Mesothelial cell of epicardium (in vitro differentiated cells): ENCODE measurements at regions not wholly inside any gene's neighbourhood (a gene's known extent, or its start where the extent isn't known, plus 50 kb on each side); places are given as distances from the start of the nearest gene placed in this dataset.

ENCODE experiments used
- DNase-seq, 2 experiments: peaks; one replicate each; pipeline ENCODE4 v3.0.0; 2021; ENCODE audit warnings: low spot score in 2 of 2; ENCODE audit not compliant: unreplicated experiment in 2 of 2
- H3K27ac Mint-ChIP-seq: 2 replicates; pipeline ENCODE4 v1.8.0; 2021; ENCODE audit warnings: mixed read lengths
- H3K27me3 Mint-ChIP-seq: 2 replicates; pipeline ENCODE4 v1.8.0; 2021; ENCODE audit warnings: low read depth, mixed read lengths
- H3K36me3 Mint-ChIP-seq: 2 replicates; pipeline ENCODE4 v1.8.0; 2021; ENCODE audit warnings: mixed read lengths
- H3K4me1 Mint-ChIP-seq: 2 replicates; pipeline ENCODE4 v1.8.0; 2021; ENCODE audit warnings: mixed read lengths
- H3K4me3 Mint-ChIP-seq: 2 replicates; pipeline ENCODE4 v1.8.0; 2021; ENCODE audit warnings: mild to moderate bottlenecking, moderate library complexity, mixed read lengths
- H3K9me3 Mint-ChIP-seq: 2 replicates; pipeline ENCODE4 v1.8.0; 2021; ENCODE audit warnings: mixed read lengths
- CTCF ChIP-seq: fragments of 200-600 bp; sonication (generic); IDR thresholded peaks from one replicate; pipeline ENCODE4 v1.5.0; 2021; ENCODE audit warnings: antibody characterized with exemption; ENCODE audit not compliant: unreplicated experiment

GRCh38 chrX:6778544-6779503 lies 243.9 kb upstream of the VCX3A start:
- TF ChIP-seq CTCF = no peak
- H3K4me1 Mint-ChIP-seq = peaks cover 13% of the 10 kb centered on the region
- no peak overlapping the region for H3K27ac Mint-ChIP-seq
- H3K36me3 Mint-ChIP-seq = no peaks in the 10 kb centered on the region
- peaks cover 4% of the 10 kb centered on the region for H3K9me3 Mint-ChIP-seq
- DNase-seq = no peak
- H3K4me3 Mint-ChIP-seq = peak overlapping the region; percentile 51
- H3K27me3 Mint-ChIP-seq = peaks cover 6% of the 10 kb centered on the region

GRCh38 chrX:6777238-6778002 lies 242.5 kb upstream of the VCX3A start:
- Mint-ChIP-seq H3K4me1 (peaks cover 13% of the 10 kb centered on the region), H3K9me3 (peaks cover 4% of the 10 kb centered on the region), H3K36me3 (no peaks in the 10 kb centered on the region), H3K27me3 (peaks cover 6% of the 10 kb centered on the region), H3K27ac (no peak overlapping the region), H3K4me3 (no peak overlapping the region)
- TF ChIP-seq CTCF = no peak
- DNase-seq = no peak

GRCh38 chrX:6770936-6771335 lies 236.0 kb upstream of the VCX3A start:
- no peak overlapping the region for H3K27ac Mint-ChIP-seq
- no peak for DNase-seq
- TF ChIP-seq CTCF = no peak
- no peak overlapping the region for H3K4me3 Mint-ChIP-seq
- no peaks in the 10 kb centered on the region for H3K36me3 Mint-ChIP-seq
- H3K27me3 Mint-ChIP-seq = no peaks in the 10 kb centered on the region
- peaks cover 16% of the 10 kb centered on the region for H3K9me3 Mint-ChIP-seq
- H3K4me1 Mint-ChIP-seq = peaks cover 6% of the 10 kb centered on the region

GRCh38 chrX:6768881-6769280 lies 234.0 kb upstream of the VCX3A start:
- no peaks in the 10 kb centered on the region for H3K36me3 Mint-ChIP-seq
- H3K4me1 Mint-ChIP-seq = peaks cover 6% of the 10 kb centered on the region
- DNase-seq = no peak
- no peak overlapping the region for H3K27ac Mint-ChIP-seq
- TF ChIP-seq CTCF = no peak
- H3K4me3 Mint-ChIP-seq = no peak overlapping the region
- peaks cover 18% of the 10 kb centered on the region for H3K9me3 Mint-ChIP-seq
- no peaks in the 10 kb centered on the region for H3K27me3 Mint-ChIP-seq

- no peak for TF ChIP-seq CTCF
- DNase-seq = no peak
- H3K27me3 Mint-ChIP-seq = no peaks in the 10 kb centered on the region
- no peaks in the 10 kb centered on the region for H3K4me1 Mint-ChIP-seq
- H3K27ac Mint-ChIP-seq = no peak overlapping the region
- no peak overlapping the region for H3K4me3 Mint-ChIP-seq
- H3K36me3 Mint-ChIP-seq = no peaks in the 10 kb centered on the region
- peaks cover 16% of the 10 kb centered on the region for H3K9me3 Mint-ChIP-seq
Observed at GRCh38 chrX:6761251-6761650, 226.3 kb upstream of the VCX3A start.
